SK-N-SH (cell line): ENCODE measurements at regions not wholly inside any gene's neighbourhood (a gene's known extent, or its start where the extent isn't known, plus 50 kb on each side); places are given as distances from the start of the nearest gene placed in this dataset.

Experiments
- CTCF ChIP-seq: fragments of 200-600 bp; sonication (generic); IDR thresholded peaks from 2 replicates; pipeline ENCODE4 v1.6.1; 2017; ENCODE audit warnings: antibody characterized with exemption, mild to moderate bottlenecking, moderate library complexity
- EZH2phosphoT487 ChIP-seq: fragments of 200-600 bp; sonication (generic); IDR thresholded peaks from 2 replicates; pipeline ENCODE4 v1.6.1; 2017; ENCODE audit warnings: low read depth, mixed run types, mild to moderate bottlenecking, antibody characterized with exemption, moderate library complexity, borderline replicate concordance
- JUND ChIP-seq: IDR thresholded peaks from 2 replicates; pipeline ENCODE4 v1.4.0; 2012
- ZBTB33 ChIP-seq: IDR thresholded peaks from 2 replicates; pipeline ENCODE4 v1.4.0; 2012; ENCODE audit warnings: low read depth, borderline replicate concordance

DNA sequence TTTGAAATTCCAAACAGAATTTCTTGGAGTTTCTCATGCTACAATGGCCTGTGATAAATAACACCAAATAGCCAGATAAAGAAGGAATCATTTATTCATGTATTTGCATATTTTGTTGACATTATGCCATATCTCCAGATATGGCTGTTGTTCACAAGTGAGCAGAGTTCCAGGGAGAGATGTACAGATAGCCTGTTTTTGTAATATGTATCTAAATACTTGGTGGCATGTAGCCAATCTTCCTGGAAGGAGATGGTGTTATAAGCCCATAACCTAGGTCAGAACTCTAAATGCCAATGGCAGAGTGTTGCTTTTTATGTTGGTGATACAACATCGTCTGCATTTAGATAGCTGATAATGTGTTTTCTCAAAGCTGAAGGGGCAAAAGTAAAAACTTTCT, 292.2 kb downstream of the FBXO8 start:
- no peak for TF ChIP-seq EZH2phosphoT487
- TF ChIP-seq CTCF, result no peak
- no peak for TF ChIP-seq ZBTB33
- no peak for TF ChIP-seq JUND
